H1 (cell line): ENCODE measurements at regions not wholly inside any gene's neighbourhood (a gene's known extent, or its start where the extent isn't known, plus 50 kb on each side); places are given as distances from the start of the nearest gene placed in this dataset.

Source experiments
- CTCF ChIA-PET: fragments of 300-600 bp; sonication (Branson Sonifier 250); formaldehyde crosslinking; loops from one replicate; lab custom pipeline; 2021; ENCODE audit not compliant: partially characterized antibody; lab: Charles Lee
- POLR2A ChIA-PET: fragments of 300-600 bp; sonication (Branson Sonifier 250); formaldehyde crosslinking; loops from one replicate; lab custom pipeline; 2021; ENCODE audit warnings: inconsistent platforms; ENCODE audit not compliant: partially characterized antibody; lab: Charles Lee
- DNase-seq, 2 experiments: peaks; one replicate each; pipeline versions ENCODE4 v3.0.0 to v3.0.0-alpha.2; 2010 to 2022; ENCODE audit warnings: low spot score in 2 of 2, low read depth in 1 of 2, mixed read lengths in 1 of 2
- FAIRE-seq: peaks from 2 replicates; lab custom pipeline; 2011; peaks lifted over from hg19 to GRCh38; lab: Jason Lieb, UNC
- H2AFZ ChIP-seq: 2 replicates; pipeline ENCODE4 v1.8.1; 2012; ENCODE audit warnings: low read length, inconsistent platforms
- H2AK5ac ChIP-seq: 2 replicates; pipeline ENCODE4 v1.6.1; 2013; ENCODE audit warnings: low read depth, low read length
- H2BK120ac ChIP-seq: replicated peaks from 2 replicates; pipeline ENCODE3; 2013; ENCODE audit warnings: low read depth, low read length, inconsistent platforms
- H2BK12ac ChIP-seq: 2 replicates; pipeline ENCODE4 v1.6.1; 2013; ENCODE audit warnings: low read depth, low read length
- H2BK15ac ChIP-seq: 2 replicates; pipeline ENCODE4 v1.6.1; 2013; ENCODE audit warnings: low read length
- H2BK20ac ChIP-seq: 2 replicates; pipeline ENCODE4 v1.6.1; 2013; ENCODE audit warnings: low read length
- H2BK5ac ChIP-seq: 2 replicates; pipeline ENCODE4 v1.6.1; 2013; ENCODE audit warnings: low read depth, low read length
- H3K14ac ChIP-seq: 2 replicates; pipeline ENCODE4 v1.6.1; 2013; ENCODE audit warnings: inconsistent platforms; ENCODE audit not compliant: insufficient read length
- H3K18ac ChIP-seq: 2 replicates; pipeline ENCODE4 v1.6.1; 2013; ENCODE audit warnings: low read length; ENCODE audit errors: extremely low read depth
- H3K23ac ChIP-seq: 2 replicates; pipeline ENCODE4 v1.6.1; 2013; ENCODE audit warnings: inconsistent platforms; ENCODE audit not compliant: insufficient read length
- H3K23me2 ChIP-seq: 2 replicates; pipeline ENCODE4 v1.6.1; 2013; ENCODE audit warnings: low read depth, low read length
- H3K27ac ChIP-seq: 2 replicates; pipeline ENCODE4 v1.6.1; 2011; ENCODE audit warnings: low read depth, low read length, inconsistent platforms
- H3K27me3 ChIP-seq, 4 experiments: replicated peaks in 1 of 4; 1 replicate in 1 of 4; 2 replicates in 3 of 4; pipeline versions ENCODE4 v1.6.1 to v1.8.1; 2011 to 2013; ENCODE audit warnings: low read length in 3 of 4, mild to moderate bottlenecking in 3 of 4, inconsistent platforms in 2 of 4, mixed read lengths in 2 of 4, moderate library complexity in 1 of 4; ENCODE audit not compliant: control insufficient read depth in 3 of 4, insufficient read depth in 3 of 4; ENCODE audit errors: extremely low read depth in 1 of 4
- H3K36me3 ChIP-seq, 4 experiments: 2 replicates each; pipeline versions ENCODE4 v1.6.1 to v1.8.1; 2011 to 2013; ENCODE audit warnings: mild to moderate bottlenecking in 4 of 4, low read length in 3 of 4, moderate library complexity in 2 of 4, control low read depth in 1 of 4, inconsistent platforms in 1 of 4; ENCODE audit not compliant: insufficient read depth in 4 of 4, control insufficient read depth in 2 of 4
- H3K4ac ChIP-seq: replicated peaks from 2 replicates; pipeline ENCODE3; 2013; ENCODE audit warnings: low read length, low read depth, mixed read lengths, inconsistent platforms; ENCODE audit not compliant: insufficient read length
- H3K4me1 ChIP-seq, 4 experiments: replicated peaks in 1 of 4; 1 replicate in 1 of 4; 2 replicates in 3 of 4; pipeline versions ENCODE4 v1.6.1 to v1.8.1; 2011 to 2013; ENCODE audit warnings: low read length in 3 of 4, inconsistent platforms in 2 of 4, mixed read lengths in 1 of 4; ENCODE audit not compliant: insufficient read depth in 4 of 4, control insufficient read depth in 3 of 4
- H3K4me2 ChIP-seq, 2 experiments: 2 replicates each; pipeline versions ENCODE4 v1.6.1 to v1.8.1; 2011 to 2013; ENCODE audit warnings: low read depth in 2 of 2, low read length in 2 of 2, control low read depth in 1 of 2, inconsistent platforms in 1 of 2, mild to moderate bottlenecking in 1 of 2; ENCODE audit not compliant: insufficient read depth in 1 of 2
- H3K4me3 ChIP-seq, 4 experiments: fragments of 200-600, 300-600 bp in 1 of 4; sonication (generic), shearing (Covaris generic), sonication (Bioruptor Twin) in 1 of 4; 2 replicates each; pipeline versions ENCODE4 v1.5.1 to v1.8.1; 2011 to 2016; ENCODE audit warnings: low read length in 4 of 4, low read depth in 3 of 4, control low read depth in 2 of 4, inconsistent platforms in 2 of 4, mild to moderate bottlenecking in 2 of 4, mixed read lengths in 1 of 4, moderate library complexity in 1 of 4; ENCODE audit not compliant: insufficient read depth in 2 of 4; ENCODE audit errors: extremely low read depth in 1 of 4
- H3K56ac ChIP-seq: replicated peaks from 2 replicates; pipeline ENCODE3; 2013; ENCODE audit warnings: low read depth, mild to moderate bottlenecking, mixed read lengths, low read length, inconsistent platforms; ENCODE audit not compliant: insufficient read length
- H3K79me1 ChIP-seq: 2 replicates; pipeline ENCODE4 v1.6.1; 2013; ENCODE audit warnings: low read depth, low read length, control low read depth
- H3K79me2 ChIP-seq, 2 experiments: 2 replicates each; pipeline versions ENCODE4 v1.6.1 to v1.8.1; 2012 to 2013; ENCODE audit warnings: low read length in 2 of 2, mild to moderate bottlenecking in 2 of 2, inconsistent platforms in 1 of 2; ENCODE audit not compliant: insufficient read depth in 2 of 2, control insufficient read depth in 1 of 2
- H3K9ac ChIP-seq, 4 experiments: replicated peaks in 1 of 4; 1 replicate in 1 of 4; 2 replicates in 3 of 4; pipeline versions ENCODE4 v1.6.1 to v1.8.1; 2011 to 2013; ENCODE audit warnings: low read depth in 3 of 4, low read length in 3 of 4, control low read depth in 2 of 4, mild to moderate bottlenecking in 2 of 4, moderate library complexity in 2 of 4, inconsistent platforms in 1 of 4; ENCODE audit errors: extremely low read depth in 1 of 4
- H3K9me3 ChIP-seq, 2 experiments: 2 replicates each; pipeline versions ENCODE4 v1.6.1 to v1.8.1; 2012 to 2013; ENCODE audit warnings: mild to moderate bottlenecking in 2 of 2, moderate library complexity in 2 of 2, control low read depth in 1 of 2, inconsistent platforms in 1 of 2, low read depth in 1 of 2, low read length in 1 of 2, mixed read lengths in 1 of 2; ENCODE audit not compliant: insufficient read depth in 2 of 2
- H4K20me1 ChIP-seq, 2 experiments: replicated peaks in 1 of 2; 2 replicates each; pipeline versions ENCODE3 to v1.8.1; 2011 to 2013; ENCODE audit warnings: inconsistent platforms in 2 of 2, low read length in 2 of 2, mild to moderate bottlenecking in 1 of 2; ENCODE audit not compliant: insufficient read depth in 2 of 2, control insufficient read depth in 1 of 2
- H4K5ac ChIP-seq: 2 replicates; pipeline ENCODE4 v1.6.1; 2013; ENCODE audit warnings: low read length, low read depth, mixed read lengths, inconsistent platforms; ENCODE audit not compliant: insufficient read length
- H4K8ac ChIP-seq: 2 replicates; pipeline ENCODE4 v1.8.0; 2013; ENCODE audit warnings: mild to moderate bottlenecking, moderate library complexity, low read length, inconsistent platforms; ENCODE audit not compliant: insufficient read depth; ENCODE audit errors: extremely low read depth
- H4K91ac ChIP-seq: replicated peaks from 2 replicates; pipeline ENCODE3; 2013; ENCODE audit warnings: low read length, mixed read lengths, inconsistent platforms; ENCODE audit not compliant: insufficient read length
- KDM5A ChIP-seq: fragments of 200-600 bp; IDR thresholded peaks from 2 replicates; pipeline ENCODE4 v1.7.1; 2012; ENCODE audit warnings: mild to moderate bottlenecking, low read length, inconsistent platforms, mixed read lengths
- SP1 ChIP-seq: IDR thresholded peaks from 2 replicates; pipeline ENCODE4 v1.6.1; 2011; ENCODE audit warnings: low read depth, low read length
- WGBS, 2 experiments: shearing (Covaris generic) in 1 of 2; methylation state at CpG; one replicate each; pipeline versions ENCODE4 v1.1.6 to v1.1.7; 2013 to 2015; ENCODE audit warnings: low lambda C conversion rate in 2 of 2, mixed read lengths in 2 of 2, inconsistent platforms in 1 of 2, low coverage in 1 of 2, missing lambda C conversion rate in 1 of 2; ENCODE audit not compliant: insufficient replicate concordance in 2 of 2, insufficient coverage in 1 of 2, insufficient read length in 1 of 2; ENCODE audit errors: extremely low coverage in 1 of 2, missing lambda C conversion rate in 1 of 2; 5-methylcytosine and 5-hydroxymethylcytosine counted together

GRCh38 chr4:86414686-86415085, 54.8 kb upstream of the MAPK10 start:
- Histone ChIP-seq H4K5ac (no peak overlapping the region), H3K14ac (no peak overlapping the region), H3K79me1 (no peaks in the 10 kb centered on the region), H3K27ac (no peak overlapping the region), H3K4me3 (no peak overlapping the region), H3K4me1 (no peaks in the 10 kb centered on the region), H3K23me2 (no peaks in the 10 kb centered on the region), H3K27me3 (no peaks in the 10 kb centered on the region), H3K4ac (no peak overlapping the region), H4K20me1 (no peaks in the 10 kb centered on the region), H2AFZ (no peak overlapping the region), H3K9me3 (no peaks in the 10 kb centered on the region), H3K56ac (no peak overlapping the region), H3K18ac (no peak overlapping the region), H4K8ac (no peak overlapping the region), H3K4me2 (no peak overlapping the region), H3K23ac (no peak overlapping the region), H3K36me3 (no peaks in the 10 kb centered on the region), H2AK5ac (no peak overlapping the region), H2BK20ac (no peak overlapping the region), H2BK15ac (no peak overlapping the region), H2BK12ac (no peak overlapping the region), H4K91ac (no peak overlapping the region), H2BK120ac (no peak overlapping the region), H3K79me2 (no peaks in the 10 kb centered on the region), H3K9ac (no peak overlapping the region), H2BK5ac (no peak overlapping the region)
- no peak for FAIRE-seq
- no peak for TF ChIP-seq KDM5A
- no peak for TF ChIP-seq SP1
- ChIA-PET POLR2A (interaction anchor here (0.6 kb wide), 1 partner anchor 50 kb away, joined by 4 read pairs; no protein-coding TSS in a partner anchor), CTCF (interaction anchor here (0.7 to 2.3 kb wide), 4 partner anchors 9 to 124 kb away, joined by 3 to 6 read pairs (median 3); no protein-coding TSS in a partner anchor)
- DNase-seq = no peak
- 79% methylated on average over 2 of the region's 2 CpGs; no CpG with 5 or more reads in 1 of the 2 experiments for WGBS, 2 experiments
